ENCODE measurements at regions not wholly inside any gene's neighbourhood (a gene's known extent, or its start where the extent isn't known, plus 50 kb on each side); places are given as distances from the start of the nearest gene placed in this dataset.

DNA sequence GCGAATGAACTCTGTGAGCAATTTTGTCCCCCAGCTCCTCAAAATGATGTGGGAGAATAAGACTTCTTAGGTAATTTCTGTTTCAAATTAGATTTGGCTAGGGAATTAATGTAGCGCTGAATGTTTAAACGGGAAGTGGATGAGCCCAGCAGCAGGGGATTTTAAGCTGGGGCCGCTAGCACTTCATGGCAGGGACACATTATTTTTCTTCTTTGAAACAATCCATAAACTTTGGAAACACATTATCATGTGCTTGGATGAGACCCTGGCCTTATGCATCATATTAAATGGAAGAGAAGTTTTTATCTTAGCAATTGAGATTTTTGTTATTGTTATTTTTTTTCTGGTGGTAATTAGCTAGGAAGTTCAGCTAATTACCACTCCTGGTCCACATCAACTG, 74.2 kb upstream of the FUCA2 start:
- DNase-seq (no peak), ATAC-seq (ENCODE audit: poor library complexity) (no peak)
- Histone ChIP-seq H3K4me1 (ENCODE audit: insufficient read depth, low read length) (peaks cover 5% of the 10 kb centered on the region), H3K9me3 (ENCODE audit: control insufficient read depth in 1 of 2, insufficient read depth in 1 of 2, low read length in 2 of 2) (no peaks in the 10 kb centered on the region), H3K27ac (ENCODE audit: low read depth in 1 of 2, low read length in 2 of 2) (no peak overlapping the region), H3K4me3 (ENCODE audit: low read length) (no peak overlapping the region), H3K27me3 (ENCODE audit: control insufficient read depth in 1 of 2, insufficient read depth in 2 of 2, low read length in 2 of 2) (no peaks in the 10 kb centered on the region), H3K36me3 (ENCODE audit: insufficient read depth, low read length) (no peaks in the 10 kb centered on the region)
- Mint-ChIP-seq H3K9me3 (no peaks in the 10 kb centered on the region), H3K4me1 (ENCODE audit: low read depth) (peaks cover 9% of the 10 kb centered on the region), H3K4me3 (no peak overlapping the region), H3K27ac (no peak overlapping the region), H3K36me3 (ENCODE audit: low read depth) (no peaks in the 10 kb centered on the region), H3K27me3 (no peaks in the 10 kb centered on the region)
- CTCF ChIA-PET, result interaction anchor here (3.1 kb wide), 1 partner anchor 10 kb away, joined by 13 read pairs; no protein-coding TSS in a partner anchor
- POLR2A ChIA-PET, result interaction anchor here (0.7 kb wide), 1 partner anchor 52 kb away, joined by 3 read pairs; no protein-coding TSS in a partner anchor
- intact Hi-C loops (cut with DNase I, micrococcal nuclease), result no loop called here
- TF ChIP-seq, protein P1, sequence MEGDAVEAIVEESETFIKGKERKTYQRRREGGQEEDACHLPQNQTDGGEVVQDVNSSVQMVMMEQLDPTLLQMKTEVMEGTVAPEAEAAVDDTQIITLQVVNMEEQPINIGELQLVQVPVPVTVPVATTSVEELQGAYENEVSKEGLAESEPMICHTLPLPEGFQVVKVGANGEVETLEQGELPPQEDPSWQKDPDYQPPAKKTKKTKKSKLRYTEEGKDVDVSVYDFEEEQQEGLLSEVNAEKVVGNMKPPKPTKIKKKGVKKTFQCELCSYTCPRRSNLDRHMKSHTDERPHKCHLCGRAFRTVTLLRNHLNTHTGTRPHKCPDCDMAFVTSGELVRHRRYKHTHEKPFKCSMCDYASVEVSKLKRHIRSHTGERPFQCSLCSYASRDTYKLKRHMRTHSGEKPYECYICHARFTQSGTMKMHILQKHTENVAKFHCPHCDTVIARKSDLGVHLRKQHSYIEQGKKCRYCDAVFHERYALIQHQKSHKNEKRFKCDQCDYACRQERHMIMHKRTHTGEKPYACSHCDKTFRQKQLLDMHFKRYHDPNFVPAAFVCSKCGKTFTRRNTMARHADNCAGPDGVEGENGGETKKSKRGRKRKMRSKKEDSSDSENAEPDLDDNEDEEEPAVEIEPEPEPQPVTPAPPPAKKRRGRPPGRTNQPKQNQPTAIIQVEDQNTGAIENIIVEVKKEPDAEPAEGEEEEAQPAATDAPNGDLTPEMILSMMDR (IDR thresholded peaks at IDR 0.05), result no peak

GRCh38 chr6:143585241-143585640, 73.7 kb upstream of the FUCA2 start:
- TF ChIP-seq, protein P1 (IDR thresholded peaks at IDR 0.05), result no peak
- Mint-ChIP-seq H3K9me3 (no peaks in the 10 kb centered on the region), H3K27ac (no peak overlapping the region), H3K4me3 (no peak overlapping the region), H3K27me3 (no peaks in the 10 kb centered on the region), H3K36me3 (ENCODE audit: low read depth) (no peaks in the 10 kb centered on the region), H3K4me1 (ENCODE audit: low read depth) (peaks cover 9% of the 10 kb centered on the region)
- Histone ChIP-seq H3K36me3 (ENCODE audit: insufficient read depth, low read length) (no peaks in the 10 kb centered on the region), H3K4me1 (ENCODE audit: insufficient read depth, low read length) (peaks cover 5% of the 10 kb centered on the region), H3K9me3 (ENCODE audit: control insufficient read depth in 1 of 2, insufficient read depth in 1 of 2, low read length in 2 of 2) (no peaks in the 10 kb centered on the region), H3K27ac (ENCODE audit: low read depth in 1 of 2, low read length in 2 of 2) (no peak overlapping the region), H3K27me3 (ENCODE audit: control insufficient read depth in 1 of 2, insufficient read depth in 2 of 2, low read length in 2 of 2) (no peaks in the 10 kb centered on the region), H3K4me3 (ENCODE audit: low read length) (no peak overlapping the region)
- intact Hi-C loops (cut with DNase I, micrococcal nuclease), result no loop called here
- DNase-seq (no peak), ATAC-seq (ENCODE audit: poor library complexity) (no peak)
- ChIA-PET POLR2A (interaction anchor here (0.7 kb wide), 1 partner anchor 51 kb away, joined by 3 read pairs; no protein-coding TSS in a partner anchor), CTCF (interaction anchor here (3.1 kb wide), 1 partner anchor 10 kb away, joined by 13 read pairs; no protein-coding TSS in a partner anchor)

DNA sequence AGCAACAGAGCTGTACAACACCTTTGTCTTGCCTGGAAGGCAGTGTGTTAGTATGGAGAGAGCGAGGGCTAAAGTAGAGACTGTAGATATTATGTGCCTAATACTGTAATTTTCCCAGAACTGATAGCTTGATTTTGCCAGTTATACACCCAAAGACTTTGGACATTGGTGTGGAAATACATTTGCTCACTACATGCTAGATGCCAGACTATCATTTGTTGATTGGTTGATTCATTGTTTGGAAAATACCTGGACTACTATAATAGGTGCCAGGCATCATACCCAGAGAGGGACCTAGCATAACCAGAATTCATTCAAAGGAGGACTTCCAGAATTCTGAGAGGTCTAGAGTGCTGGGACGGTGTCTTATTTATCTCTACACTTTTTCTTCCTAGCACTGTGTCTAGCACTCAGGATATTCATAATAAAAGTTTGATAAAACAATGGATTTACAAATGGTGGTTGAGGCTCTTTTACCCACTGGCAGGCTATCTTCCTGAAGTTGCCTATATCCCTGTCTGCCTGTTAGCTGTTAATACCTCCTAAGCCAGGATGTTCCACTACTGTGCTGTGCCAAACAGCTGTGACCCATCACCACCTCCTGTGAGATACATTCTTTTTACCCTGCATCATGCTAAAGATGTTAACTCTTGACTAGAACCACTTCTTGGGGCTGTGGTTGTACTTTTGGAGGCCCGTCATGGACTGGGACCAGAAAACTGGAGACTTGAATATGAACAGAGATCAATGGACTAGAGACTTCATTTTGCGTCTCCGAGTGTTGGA, 72.2 kb upstream of the FUCA2 start:
- no peak for ATAC-seq (ENCODE audit: poor library complexity)
- POLR2A ChIA-PET, result no interaction called here
- Histone ChIP-seq H3K36me3 (ENCODE audit: insufficient read depth, low read length) (no peaks in the 10 kb centered on the region), H3K4me1 (ENCODE audit: insufficient read depth, low read length) (peaks cover 5% of the 10 kb centered on the region), H3K27ac (ENCODE audit: low read depth in 1 of 2, low read length in 2 of 2) (no peak overlapping the region), H3K9me3 (ENCODE audit: control insufficient read depth in 1 of 2, insufficient read depth in 1 of 2, low read length in 2 of 2) (no peaks in the 10 kb centered on the region), H3K27me3 (ENCODE audit: control insufficient read depth in 1 of 2, insufficient read depth in 2 of 2, low read length in 2 of 2) (no peaks in the 10 kb centered on the region), H3K4me3 (ENCODE audit: low read length) (no peak overlapping the region)
- H3K27ac Mint-ChIP-seq, result no peak overlapping the region
- intact Hi-C loops (cut with DNase I, micrococcal nuclease), result no loop called here
- H3K4me3 Mint-ChIP-seq, result no peak overlapping the region
- no peaks in the 10 kb centered on the region for H3K36me3 Mint-ChIP-seq (ENCODE audit: low read depth)
- H3K4me1 Mint-ChIP-seq (ENCODE audit: low read depth), result peaks cover 9% of the 10 kb centered on the region
- no peaks in the 10 kb centered on the region for H3K27me3 Mint-ChIP-seq
- TF ChIP-seq, protein P1 (IDR thresholded peaks at IDR 0.05), result no peak
- no peak for DNase-seq
- H3K9me3 Mint-ChIP-seq, result no peaks in the 10 kb centered on the region
- CTCF ChIA-PET, result interaction anchor here (0.9 kb wide), 1 partner anchor 36 kb away, joined by 3 read pairs; no protein-coding TSS in a partner anchor
